Dermis blood vessel endothelial cell (primary cell): ENCODE measurements at regions not wholly inside any gene's neighbourhood (a gene's known extent, or its start where the extent isn't known, plus 50 kb on each side); places are given as distances from the start of the nearest gene placed in this dataset.

Experiments used
- DNase-seq: peaks from one replicate; pipeline ENCODE4 v3.0.0; 2010

DNA sequence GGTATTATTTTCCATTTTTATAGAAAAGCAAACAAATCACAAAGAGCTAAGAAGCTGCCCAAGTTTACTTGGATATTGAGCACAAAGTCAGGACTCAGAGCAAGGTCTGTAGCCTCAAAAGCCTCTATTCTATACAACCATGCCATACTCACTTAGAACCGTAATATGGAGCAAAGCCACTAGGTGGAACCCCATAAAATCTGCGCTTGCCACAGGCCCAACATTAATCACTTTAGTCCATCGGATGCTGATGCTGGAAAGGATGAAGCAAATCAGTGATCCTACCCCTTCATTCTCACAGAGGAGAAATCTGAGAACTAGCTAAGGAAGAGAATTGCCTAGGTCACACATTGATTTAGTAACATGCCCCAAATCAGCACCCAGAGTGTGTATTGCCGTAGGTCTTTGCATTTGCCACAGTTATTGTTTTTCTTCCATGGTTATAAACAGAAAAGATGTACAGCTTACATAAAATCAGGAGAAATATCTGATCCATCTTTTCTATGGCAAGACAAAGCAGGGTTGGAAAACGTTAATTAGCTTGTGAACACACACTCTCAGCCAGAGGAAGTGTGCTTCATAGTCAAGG lies 56.7 kb upstream of the RAB38 start:
- DNase-seq: peak; percentile 70

GRCh38 chr11:88229303-88229702 lies 54.1 kb upstream of the RAB38 start:
- DNase-seq: no peak
